GM23338 (cell line): ENCODE measurements at regions not wholly inside any gene's neighbourhood (a gene's known extent, or its start where the extent isn't known, plus 50 kb on each side); places are given as distances from the start of the nearest gene placed in this dataset.

Experiments used
- ATAC-seq: fragments of 200-7000 bp; cut with Tn5 transposase; 3 replicates; pipeline ENCODE4 v1.9.1; 2020
- DNase-seq: peaks from one replicate; pipeline ENCODE4 v3.0.0-alpha.2; 2015; ENCODE audit warnings: low spot score
- H2AFZ ChIP-seq: fragments of 200-600 bp; sonication (generic); 2 replicates; pipeline ENCODE4 v1.8.0; 2016; ENCODE audit warnings: antibody characterized with exemption, mild to moderate bottlenecking, moderate library complexity
- H3F3A ChIP-seq: fragments of 200-600 bp; sonication (generic); replicated peaks from 2 replicates; pipeline ENCODE4 v1.8.0; 2017; ENCODE audit warnings: antibody characterized with exemption, mixed run types, low read depth
- H3K27ac ChIP-seq: fragments of 200-600 bp; sonication (generic); 2 replicates; pipeline ENCODE4 v1.6.1; 2016; ENCODE audit warnings: low read depth
- H3K27me3 ChIP-seq: fragments of 200-600 bp; sonication (generic); 2 replicates; pipeline ENCODE4 v1.8.0; 2016; ENCODE audit warnings: mild to moderate bottlenecking, mixed run types, moderate library complexity; ENCODE audit not compliant: insufficient read depth
- H3K36me3 ChIP-seq: fragments of 200-600 bp; sonication (generic); 2 replicates; pipeline ENCODE4 v1.8.0; 2016; ENCODE audit warnings: mild to moderate bottlenecking; ENCODE audit not compliant: insufficient read depth
- H3K4me1 ChIP-seq: fragments of 200-600 bp; sonication (generic); 2 replicates; pipeline ENCODE4 v1.8.0; 2016; ENCODE audit warnings: mild to moderate bottlenecking, moderate library complexity; ENCODE audit not compliant: insufficient read depth
- H3K4me2 ChIP-seq: fragments of 200-600 bp; sonication (generic); 2 replicates; pipeline ENCODE4 v1.7.1; 2017; ENCODE audit warnings: mixed run types
- H3K4me3 ChIP-seq: fragments of 200-600 bp; sonication (generic); 2 replicates; pipeline ENCODE4 v1.6.1; 2016; ENCODE audit warnings: mixed run types
- H3K79me2 ChIP-seq: fragments of 200-600 bp; sonication (generic); replicated peaks from 2 replicates; pipeline ENCODE4 v1.8.0; 2017; ENCODE audit warnings: mild to moderate bottlenecking; ENCODE audit not compliant: insufficient read depth
- H3K9me2 ChIP-seq: fragments of 200-600 bp; sonication (generic); 2 replicates; pipeline ENCODE4 v1.8.0; 2017; ENCODE audit not compliant: insufficient read depth
- H4K20me1 ChIP-seq: fragments of 200-600 bp; sonication (generic); replicated peaks from 2 replicates; pipeline ENCODE4 v1.8.0; 2017; ENCODE audit warnings: mild to moderate bottlenecking; ENCODE audit not compliant: insufficient read depth
- H3K27ac Mint-ChIP-seq: 2 replicates; pipeline ENCODE4 v1.8.0; 2020; ENCODE audit warnings: inconsistent platforms, mild to moderate bottlenecking, moderate library complexity, mixed read lengths
- H3K27me3 Mint-ChIP-seq: 3 replicates; pipeline ENCODE4 v1.8.0; 2022; ENCODE audit warnings: low read depth, mild to moderate bottlenecking, moderate library complexity, mixed read lengths, inconsistent platforms; ENCODE audit not compliant: insufficient read depth, poor library complexity
- H3K36me3 Mint-ChIP-seq: 3 replicates; pipeline ENCODE4 v1.8.0; 2021; ENCODE audit warnings: low read depth, mild to moderate bottlenecking, inconsistent platforms, moderate library complexity, mixed read lengths
- H3K4me1 Mint-ChIP-seq: 3 replicates; pipeline ENCODE4 v1.8.0; 2020; ENCODE audit warnings: mild to moderate bottlenecking, inconsistent platforms, mixed read lengths
- H3K4me3 Mint-ChIP-seq: 3 replicates; pipeline ENCODE4 v1.8.0; 2021; ENCODE audit warnings: moderate library complexity, mild to moderate bottlenecking, inconsistent platforms, mixed read lengths
- H3K9me3 Mint-ChIP-seq: 3 replicates; pipeline ENCODE4 v1.8.0; 2020; ENCODE audit warnings: moderate library complexity, mild to moderate bottlenecking, inconsistent platforms, mixed read lengths
- CREB1 ChIP-seq: fragments of 250-450 bp; sonication (Bioruptor Pico); IDR thresholded peaks from 2 replicates; pipeline ENCODE4 v1.5.0; 2020; ENCODE audit warnings: low read depth, mild to moderate bottlenecking, moderate library complexity
- CTCF ChIP-seq, 2 experiments: fragments of 200-600 bp in 1 of 2; sonication (generic) in 1 of 2; conservative IDR thresholded peaks; 2 replicates each; pipeline versions ENCODE4 v1.5.1 to v1.6.1; 2016 to 2017; ENCODE audit warnings: antibody characterized with exemption in 2 of 2, low read depth in 2 of 2, mild to moderate bottlenecking in 2 of 2, moderate library complexity in 1 of 2
- EZH2 ChIP-seq: fragments of 200-600 bp; sonication (generic); IDR thresholded peaks from one replicate; pipeline ENCODE4 v1.8.0; 2017; ENCODE audit warnings: antibody characterized with exemption, mild to moderate bottlenecking, low read depth; ENCODE audit not compliant: unreplicated experiment
- EZH2phosphoT487 ChIP-seq: fragments of 200-600 bp; sonication (generic); IDR thresholded peaks from one replicate; pipeline ENCODE4 v1.8.1; 2018; ENCODE audit warnings: antibody characterized with exemption; ENCODE audit not compliant: unreplicated experiment
- REST ChIP-seq: IDR thresholded peaks from one replicate; pipeline ENCODE4 v1.6.1; 2018; ENCODE audit warnings: antibody characterized with exemption; ENCODE audit not compliant: unreplicated experiment
- ZNF114 ChIP-seq: fragments of 250-450 bp; sonication (Bioruptor Pico); IDR thresholded peaks from 2 replicates; pipeline ENCODE4 v1.5.0; 2020; ENCODE audit warnings: mild to moderate bottlenecking, moderate library complexity
- ZNF331 ChIP-seq: fragments of 250-450 bp; sonication (Bioruptor Pico); IDR thresholded peaks from 2 replicates; pipeline ENCODE4 v1.5.0; 2020; ENCODE audit warnings: low read depth, mild to moderate bottlenecking, moderate library complexity
- ZNF462 ChIP-seq: fragments of 250-450 bp; sonication (Bioruptor Pico); IDR thresholded peaks from 2 replicates; pipeline ENCODE4 v1.5.0; 2020; ENCODE audit warnings: mild to moderate bottlenecking, moderate library complexity

- TF ChIP-seq REST = no peak
Observed at GRCh38 chr17:33987162-33987561, 267.9 kb upstream of the CCL2 start (continued).

GRCh38 chr17:33989361-33990148 lies 265.5 kb upstream of the CCL2 start:
- H3K4me3 Mint-ChIP-seq = no peak overlapping the region
- H3K27ac Mint-ChIP-seq = no peak overlapping the region
- Histone ChIP-seq H3F3A (no peaks in the 10 kb centered on the region), H3K9me2 (peaks cover 4% of the 10 kb centered on the region), H3K4me3 (no peak overlapping the region), H3K79me2 (no peaks in the 10 kb centered on the region), H2AFZ (no peak overlapping the region), H3K4me1 (no peaks in the 10 kb centered on the region; the same call in 1 of the 2 replicates), H3K4me2 (no peak overlapping the region), H4K20me1 (no peaks in the 10 kb centered on the region), H3K36me3 (peaks cover 4% of the 10 kb centered on the region; the same call in 1 of the 2 replicates), H3K27me3 (no peaks in the 10 kb centered on the region), H3K27ac (no peak overlapping the region)
- H3K36me3 Mint-ChIP-seq = peaks cover 2% of the 10 kb centered on the region; the same call in 1 of the 3 replicates
- H3K27me3 Mint-ChIP-seq = no peaks in the 10 kb centered on the region
- H3K9me3 Mint-ChIP-seq = peaks cover 13% of the 10 kb centered on the region
- ATAC-seq (no peak), DNase-seq (no peak)
- peaks cover 13% of the 10 kb centered on the region for H3K4me1 Mint-ChIP-seq
- TF ChIP-seq ZNF462 (CRISPR knock-in tag) (no peak), REST (no peak), EZH2 (no peak), ZNF114 (CRISPR knock-in tag) (no peak), ZNF331 (CRISPR knock-in tag) (no peak), CTCF (conservative IDR thresholded peaks at IDR 0.05; ENCODE audit: low read depth in 2 of 2) (no peak), EZH2phosphoT487 (no peak), CREB1 (CRISPR knock-in tag) (no peak)
